ENCODE measurements at regions not wholly inside any gene's neighbourhood (a gene's known extent, or its start where the extent isn't known, plus 50 kb on each side); places are given as distances from the start of the nearest gene placed in this dataset.

DNA sequence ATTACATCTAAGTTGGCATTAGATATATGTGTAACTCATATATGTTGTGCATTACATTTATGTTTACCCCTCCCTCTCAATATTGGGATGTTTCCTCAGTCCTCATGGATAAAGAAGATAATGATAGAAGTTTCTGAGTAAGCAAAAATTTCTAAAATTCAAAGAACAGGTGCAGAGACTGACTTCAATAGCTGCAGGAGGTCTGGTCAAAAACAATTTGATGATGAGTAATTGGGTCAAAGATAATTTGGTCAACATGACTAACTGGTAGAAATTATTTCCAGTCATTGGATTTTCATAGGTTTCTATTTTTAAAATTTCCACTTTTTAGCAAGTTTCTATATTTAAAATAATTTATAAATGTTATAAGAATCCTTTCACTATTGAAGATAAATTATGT lies 1130.9 kb upstream of the SLC39A10 start:
- H3K79me2 ChIP-seq (ENCODE audit: insufficient read depth, low read length), result no peaks in the 10 kb centered on the region
- no peaks in the 10 kb centered on the region for H4K20me1 ChIP-seq (ENCODE audit: insufficient read depth)
- RAD21 ChIA-PET (ENCODE audit: low non-redundant PET in 1 of 2, low total read pairs in 2 of 2, uncharacterized antibody in 2 of 2, unreplicated experiment in 2 of 2), result no interaction called here
- H3K9ac ChIP-seq (ENCODE audit: low read length), result no peak overlapping the region
- no TSS peak for BruUV-seq (replicated peaks)
- H3K36me3 ChIP-seq (ENCODE audit: control insufficient read depth in 1 of 2, insufficient read depth in 2 of 2, low read length in 2 of 2), result no peaks in the 10 kb centered on the region
- ATAC-seq (no peak), DNase-seq (ENCODE audit: low read depth, low spot score) (no peak)
- no peak overlapping the region for H3K4me3 ChIP-seq (replicated peaks in 1 of 2; ENCODE audit: low read depth in 1 of 2, low read length in 2 of 2)
- H3K27me3 ChIP-seq (ENCODE audit: insufficient read depth, low read length), result no peaks in the 10 kb centered on the region
- no peaks in the 10 kb centered on the region for H3K4me1 ChIP-seq (ENCODE audit: control insufficient read depth in 1 of 2, insufficient read depth in 2 of 2, low read length in 2 of 2)
- intact Hi-C loops (cut with micrococcal nuclease), result no loop called here
- TF ChIP-seq POLR2AphosphoS5 (IDR thresholded peaks at IDR 0.05; ENCODE audit: low read depth, low read length) (no peak), SP1 (IDR thresholded peaks at IDR 0.05; ENCODE audit: low read depth) (no peak), CEBPB (IDR thresholded peaks at IDR 0.05; ENCODE audit: low read depth) (no peak), FOSL1 (IDR thresholded peaks at IDR 0.05; ENCODE audit: low read depth) (no peak), EGR1 (IDR thresholded peaks at IDR 0.05; ENCODE audit: low read depth) (no peak), JUND (IDR thresholded peaks at IDR 0.05) (no peak), EZH2 (IDR thresholded peaks at IDR 0.05) (no peak), EZH2phosphoT487 (IDR thresholded peaks at IDR 0.05; ENCODE audit: borderline replicate concordance) (no peak), SIN3A (IDR thresholded peaks at IDR 0.05; ENCODE audit: low read depth) (no peak), TCF7L2 (IDR thresholded peaks at IDR 0.05; ENCODE audit: borderline replicate concordance, extremely low read depth, insufficient read depth, insufficient read length) (no peak), YY1 (IDR thresholded peaks at IDR 0.05; ENCODE audit: extremely low read depth, insufficient replicate concordance, low read depth, low read length) (no peak), POLR2A (IDR thresholded peaks at IDR 0.05; ENCODE audit: borderline replicate concordance, extremely low read depth, insufficient read depth, insufficient read length) (no peak), CBX3 (IDR thresholded peaks at IDR 0.05; ENCODE audit: low read depth) (no peak), ZFX (IDR thresholded peaks at IDR 0.05) (no peak), RAD21 (IDR thresholded peaks at IDR 0.05; ENCODE audit: low read depth) (no peak), ELF1 (IDR thresholded peaks at IDR 0.05; ENCODE audit: borderline replicate concordance, low read depth) (no peak)
- TF ChIP-seq, protein P1, sequence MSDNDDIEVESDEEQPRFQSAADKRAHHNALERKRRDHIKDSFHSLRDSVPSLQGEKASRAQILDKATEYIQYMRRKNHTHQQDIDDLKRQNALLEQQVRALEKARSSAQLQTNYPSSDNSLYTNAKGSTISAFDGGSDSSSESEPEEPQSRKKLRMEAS (IDR thresholded peaks at IDR 0.05), result no peak
- TF ChIP-seq, protein P2, sequence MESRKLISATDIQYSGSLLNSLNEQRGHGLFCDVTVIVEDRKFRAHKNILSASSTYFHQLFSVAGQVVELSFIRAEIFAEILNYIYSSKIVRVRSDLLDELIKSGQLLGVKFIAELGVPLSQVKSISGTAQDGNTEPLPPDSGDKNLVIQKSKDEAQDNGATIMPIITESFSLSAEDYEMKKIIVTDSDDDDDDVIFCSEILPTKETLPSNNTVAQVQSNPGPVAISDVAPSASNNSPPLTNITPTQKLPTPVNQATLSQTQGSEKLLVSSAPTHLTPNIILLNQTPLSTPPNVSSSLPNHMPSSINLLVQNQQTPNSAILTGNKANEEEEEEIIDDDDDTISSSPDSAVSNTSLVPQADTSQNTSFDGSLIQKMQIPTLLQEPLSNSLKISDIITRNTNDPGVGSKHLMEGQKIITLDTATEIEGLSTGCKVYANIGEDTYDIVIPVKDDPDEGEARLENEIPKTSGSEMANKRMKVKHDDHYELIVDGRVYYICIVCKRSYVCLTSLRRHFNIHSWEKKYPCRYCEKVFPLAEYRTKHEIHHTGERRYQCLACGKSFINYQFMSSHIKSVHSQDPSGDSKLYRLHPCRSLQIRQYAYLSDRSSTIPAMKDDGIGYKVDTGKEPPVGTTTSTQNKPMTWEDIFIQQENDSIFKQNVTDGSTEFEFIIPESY (IDR thresholded peaks at IDR 0.05; ENCODE audit: extremely low read depth, insufficient replicate concordance, low read length), result no peak
- TF ChIP-seq, protein P3, sequence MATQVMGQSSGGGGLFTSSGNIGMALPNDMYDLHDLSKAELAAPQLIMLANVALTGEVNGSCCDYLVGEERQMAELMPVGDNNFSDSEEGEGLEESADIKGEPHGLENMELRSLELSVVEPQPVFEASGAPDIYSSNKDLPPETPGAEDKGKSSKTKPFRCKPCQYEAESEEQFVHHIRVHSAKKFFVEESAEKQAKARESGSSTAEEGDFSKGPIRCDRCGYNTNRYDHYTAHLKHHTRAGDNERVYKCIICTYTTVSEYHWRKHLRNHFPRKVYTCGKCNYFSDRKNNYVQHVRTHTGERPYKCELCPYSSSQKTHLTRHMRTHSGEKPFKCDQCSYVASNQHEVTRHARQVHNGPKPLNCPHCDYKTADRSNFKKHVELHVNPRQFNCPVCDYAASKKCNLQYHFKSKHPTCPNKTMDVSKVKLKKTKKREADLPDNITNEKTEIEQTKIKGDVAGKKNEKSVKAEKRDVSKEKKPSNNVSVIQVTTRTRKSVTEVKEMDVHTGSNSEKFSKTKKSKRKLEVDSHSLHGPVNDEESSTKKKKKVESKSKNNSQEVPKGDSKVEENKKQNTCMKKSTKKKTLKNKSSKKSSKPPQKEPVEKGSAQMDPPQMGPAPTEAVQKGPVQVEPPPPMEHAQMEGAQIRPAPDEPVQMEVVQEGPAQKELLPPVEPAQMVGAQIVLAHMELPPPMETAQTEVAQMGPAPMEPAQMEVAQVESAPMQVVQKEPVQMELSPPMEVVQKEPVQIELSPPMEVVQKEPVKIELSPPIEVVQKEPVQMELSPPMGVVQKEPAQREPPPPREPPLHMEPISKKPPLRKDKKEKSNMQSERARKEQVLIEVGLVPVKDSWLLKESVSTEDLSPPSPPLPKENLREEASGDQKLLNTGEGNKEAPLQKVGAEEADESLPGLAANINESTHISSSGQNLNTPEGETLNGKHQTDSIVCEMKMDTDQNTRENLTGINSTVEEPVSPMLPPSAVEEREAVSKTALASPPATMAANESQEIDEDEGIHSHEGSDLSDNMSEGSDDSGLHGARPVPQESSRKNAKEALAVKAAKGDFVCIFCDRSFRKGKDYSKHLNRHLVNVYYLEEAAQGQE (IDR thresholded peaks at IDR 0.05; ENCODE audit: low read depth), result no peak
- TF ChIP-seq, protein P4, sequence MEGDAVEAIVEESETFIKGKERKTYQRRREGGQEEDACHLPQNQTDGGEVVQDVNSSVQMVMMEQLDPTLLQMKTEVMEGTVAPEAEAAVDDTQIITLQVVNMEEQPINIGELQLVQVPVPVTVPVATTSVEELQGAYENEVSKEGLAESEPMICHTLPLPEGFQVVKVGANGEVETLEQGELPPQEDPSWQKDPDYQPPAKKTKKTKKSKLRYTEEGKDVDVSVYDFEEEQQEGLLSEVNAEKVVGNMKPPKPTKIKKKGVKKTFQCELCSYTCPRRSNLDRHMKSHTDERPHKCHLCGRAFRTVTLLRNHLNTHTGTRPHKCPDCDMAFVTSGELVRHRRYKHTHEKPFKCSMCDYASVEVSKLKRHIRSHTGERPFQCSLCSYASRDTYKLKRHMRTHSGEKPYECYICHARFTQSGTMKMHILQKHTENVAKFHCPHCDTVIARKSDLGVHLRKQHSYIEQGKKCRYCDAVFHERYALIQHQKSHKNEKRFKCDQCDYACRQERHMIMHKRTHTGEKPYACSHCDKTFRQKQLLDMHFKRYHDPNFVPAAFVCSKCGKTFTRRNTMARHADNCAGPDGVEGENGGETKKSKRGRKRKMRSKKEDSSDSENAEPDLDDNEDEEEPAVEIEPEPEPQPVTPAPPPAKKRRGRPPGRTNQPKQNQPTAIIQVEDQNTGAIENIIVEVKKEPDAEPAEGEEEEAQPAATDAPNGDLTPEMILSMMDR (IDR thresholded peaks at IDR 0.05 in 2 of 3, conservative IDR thresholded peaks at IDR 0.05 in 1 of 3; ENCODE audit: borderline replicate concordance in 1 of 3, insufficient read depth in 1 of 3, low read depth in 2 of 3, low read length in 2 of 3), result no peak
- H3K27ac ChIP-seq (ENCODE audit: low read depth, low read length), result no peak overlapping the region
- H3K9me3 ChIP-seq (ENCODE audit: control insufficient read depth in 1 of 2, insufficient read depth in 1 of 2, low read depth in 1 of 2, low read length in 2 of 2), result no peaks in the 10 kb centered on the region
- H3K4me2 ChIP-seq (ENCODE audit: low read length), result no peak overlapping the region
- CTCF ChIA-PET, result no interaction called here
- POLR2A ChIA-PET, result no interaction called here
- no peak overlapping the region for H2AFZ ChIP-seq (ENCODE audit: low read depth, low read length, poor library complexity, severe bottlenecking)
- H3K9me2 ChIP-seq (ENCODE audit: insufficient read depth), result no peaks in the 10 kb centered on the region

Data from HCT116 (cell line).